ENCODE measurements at regions not wholly inside any gene's neighbourhood (a gene's known extent, or its start where the extent isn't known, plus 50 kb on each side); places are given as distances from the start of the nearest gene placed in this dataset.

DNA sequence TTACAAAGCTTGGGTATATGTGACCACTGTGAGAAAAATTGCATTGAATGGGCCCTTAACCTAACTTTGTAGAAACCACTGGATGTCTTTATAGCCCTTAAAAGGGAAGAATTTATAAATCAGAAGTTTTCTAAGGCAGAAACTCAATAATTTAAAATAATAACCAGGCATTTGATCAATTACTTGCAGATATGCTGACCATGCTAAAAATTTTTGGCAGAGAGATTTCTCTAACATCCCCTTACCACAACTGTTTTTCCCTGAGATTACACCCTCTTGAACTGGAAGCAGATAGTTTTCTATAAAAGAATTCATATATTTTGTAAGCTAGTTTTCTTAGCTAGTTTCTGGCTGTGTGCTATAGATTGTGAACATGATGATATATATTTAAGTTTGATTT, 428.3 kb downstream of the KIF4B start:
- no TSS peak for BruUV-seq (replicated peaks)
- H3K9me1 ChIP-seq (ENCODE audit: insufficient read depth, low read length) = no peaks in the 10 kb centered on the region
- no peak overlapping the region for H2BK5ac ChIP-seq (ENCODE audit: low read depth, low read length, poor library complexity, severe bottlenecking)
- H2AK9ac ChIP-seq (replicated peaks; ENCODE audit: low read depth, low read length, poor library complexity) = no peak overlapping the region
- H4K5ac ChIP-seq (ENCODE audit: low read depth, low read length) = no peak overlapping the region
- H3K36me3 ChIP-seq (ENCODE audit: control insufficient read depth, insufficient read depth, low read length) = no peaks in the 10 kb centered on the region
- TF ChIP-seq MAFK (IDR thresholded peaks at IDR 0.05; ENCODE audit: low read depth, low read length) = peak; percentile 88
- TF ChIP-seq MXI1 (IDR thresholded peaks at IDR 0.05; ENCODE audit: borderline replicate concordance, low read depth, low read length) = no peak
- no peak overlapping the region for H2AK5ac ChIP-seq (ENCODE audit: low read depth, low read length)
- ChIA-PET POLR2A (ENCODE audit: unreplicated experiment) (no interaction called here), CTCF (no interaction called here)
- ATAC-seq (ENCODE audit: low read depth) (no peak), DNase-seq (no peak)
- peaks cover 10% of the 10 kb centered on the region for H3K9me3 ChIP-seq (ENCODE audit: control insufficient read depth, insufficient read depth, low read length)
- H4K91ac ChIP-seq (ENCODE audit: insufficient read depth, low read depth, low read length) = no peak overlapping the region
- no peak overlapping the region for H2BK15ac ChIP-seq (ENCODE audit: low read depth, low read length)
- H3K27ac ChIP-seq (ENCODE audit: insufficient read depth, low read length) = no peak overlapping the region
- intact Hi-C loops (cut with micrococcal nuclease) = no loop called here
- no peak overlapping the region for H3K56ac ChIP-seq (ENCODE audit: extremely low read depth, insufficient read depth, low read length)
- no peaks in the 10 kb centered on the region for H3K79me1 ChIP-seq (ENCODE audit: low read depth in 1 of 2, low read length in 2 of 2)
- H3K9ac ChIP-seq (ENCODE audit: low read depth, low read length) = no peak overlapping the region
- H3K4me1 ChIP-seq (ENCODE audit: control insufficient read depth, insufficient read depth, low read length) = no peaks in the 10 kb centered on the region
- H3K4me2 ChIP-seq (ENCODE audit: low read depth, low read length) = no peak overlapping the region
- no peak overlapping the region for H3K14ac ChIP-seq (replicated peaks; ENCODE audit: low read depth, low read length)
- no peak overlapping the region for H3K23ac ChIP-seq (ENCODE audit: low read depth, low read length)
- H4K20me1 ChIP-seq (ENCODE audit: insufficient read depth, low read length) = no peaks in the 10 kb centered on the region
- in situ Hi-C loops (cut with MboI; ENCODE audit: low sequenced_read_pairs) = no loop called here
- no peak overlapping the region for H2BK20ac ChIP-seq (ENCODE audit: low read depth, low read length)
- H3K27me3 ChIP-seq (ENCODE audit: control insufficient read depth, insufficient read depth, low read length) = no peaks in the 10 kb centered on the region
- no peak overlapping the region for H2BK120ac ChIP-seq (ENCODE audit: low read depth, low read length)
- no peak overlapping the region for H3K4ac ChIP-seq (ENCODE audit: low read depth, low read length)
- no peak overlapping the region for H4K8ac ChIP-seq (ENCODE audit: low read depth in 2 of 2, low read length in 2 of 2)
- dilution Hi-C loops (cut with HindIII; ENCODE audit: low sequenced_read_pairs, unreplicated experiment) = no loop called here
- no peak overlapping the region for H3K4me3 ChIP-seq (ENCODE audit: insufficient read depth, low read depth, low read length)
- no peak overlapping the region for H2AFZ ChIP-seq (replicated peaks; ENCODE audit: low read length, poor library complexity)
- no peak overlapping the region for H3K18ac ChIP-seq (ENCODE audit: low read depth, low read length)
